HG02885 (cell line): ENCODE measurements at regions not wholly inside any gene's neighbourhood (a gene's known extent, or its start where the extent isn't known, plus 50 kb on each side); places are given as distances from the start of the nearest gene placed in this dataset.
"Not testable (repeated sequence)": the region's sequence is repeated elsewhere in the genome, so short reads cannot be mapped to it uniquely, and the experiment has no call there.

Experiments used
- ATAC-seq: cut with Tn5 transposase; IDR thresholded peaks from one replicate; pipeline ENCODE4 v1.9.1; 2021; ENCODE audit warnings: mild to moderate bottlenecking; ENCODE audit not compliant: unreplicated experiment, poor library complexity

GRCh38 chr1:181318858-181319235, 164.5 kb upstream of the CACNA1E start:
- no peak for ATAC-seq

GRCh38 chr1:181319907-181320306, 163.4 kb upstream of the CACNA1E start:
- no peak for ATAC-seq

- ATAC-seq = no peak
Measured at GRCh38 chr1:181324797-181325616, 158.3 kb upstream of the CACNA1E start.

- ATAC-seq = not testable (repeated sequence)
Measured at GRCh38 chr1:181325765-181326164, 157.6 kb upstream of the CACNA1E start.

- no peak for ATAC-seq
Measured at GRCh38 chr1:181326348-181326747, 157.0 kb upstream of the CACNA1E start.

GRCh38 chr1:181327796-181328195, 155.5 kb upstream of the CACNA1E start:
- ATAC-seq = no peak

- no peak for ATAC-seq
Measured at GRCh38 chr1:181334724-181335123, 148.6 kb upstream of the CACNA1E start.

- no peak for ATAC-seq
Measured at GRCh38 chr1:181335631-181336030, 147.7 kb upstream of the CACNA1E start.

GRCh38 chr1:181341026-181341632, 142.2 kb upstream of the CACNA1E start:
- no peak for ATAC-seq

- no peak for ATAC-seq
Measured at GRCh38 chr1:181344091-181344490, 139.2 kb upstream of the CACNA1E start.

GRCh38 chr1:181345146-181345545, 138.2 kb upstream of the CACNA1E start:
- no peak for ATAC-seq

GRCh38 chr1:181347495-181348390, 135.6 kb upstream of the CACNA1E start:
- ATAC-seq = no peak

- no peak for ATAC-seq
Measured at GRCh38 chr1:181349512-181349911, 133.8 kb upstream of the CACNA1E start.

- no peak for ATAC-seq
Measured at GRCh38 chr1:181350131-181350530, 133.2 kb upstream of the CACNA1E start.

- ATAC-seq = no peak
Measured at GRCh38 chr1:181351740-181352139, 131.6 kb upstream of the CACNA1E start.

GRCh38 chr1:181352695-181353094, 130.6 kb upstream of the CACNA1E start:
- no peak for ATAC-seq

- no peak for ATAC-seq
Measured at GRCh38 chr1:181353526-181353925, 129.8 kb upstream of the CACNA1E start.

- ATAC-seq = no peak
Measured at GRCh38 chr1:181354865-181355264, 128.5 kb upstream of the CACNA1E start.

GRCh38 chr1:181356505-181357340, 126.6 kb upstream of the CACNA1E start:
- ATAC-seq = no peak

- ATAC-seq = no peak
Measured at GRCh38 chr1:181359012-181359411, 124.3 kb upstream of the CACNA1E start.
